Mucosa of descending colon (tissue), 3 donors: ENCODE measurements at regions not wholly inside any gene's neighbourhood (a gene's known extent, or its start where the extent isn't known, plus 50 kb on each side); places are given as distances from the start of the nearest gene placed in this dataset.

Experiments
- ATAC-seq: fragments of 200-7000 bp; cut with Tn5 transposase; one replicate; pipeline ENCODE4 v1.9.1; 2020; ENCODE audit warnings: mild to moderate bottlenecking, moderate library complexity
- DNase-seq, 3 donors: peaks; one replicate each; pipeline ENCODE4 v3.0.0-alpha.2; 2020
- H3K36me3 ChIP-seq: fragments of 200-600 bp; one replicate; pipeline ENCODE4 v1.8.0; 2021; ENCODE audit warnings: low read depth, mild to moderate bottlenecking
- H3K4me1 ChIP-seq: fragments of 200-600 bp; one replicate; pipeline ENCODE4 v1.8.0; 2021; ENCODE audit warnings: low read depth, mild to moderate bottlenecking
- H3K4me3 ChIP-seq: fragments of 200-600 bp; one replicate; pipeline ENCODE4 v1.8.0; 2021; ENCODE audit warnings: mild to moderate bottlenecking
- H3K9me3 ChIP-seq: fragments of 200-600 bp; one replicate; pipeline ENCODE4 v1.8.0; 2021; ENCODE audit warnings: mild to moderate bottlenecking
- intact Hi-C, 2 donors: fragments of 100-400 bp; cut with DNase I in 1 of 2; cut with micrococcal nuclease in 1 of 2; formaldehyde crosslinking; loops; one replicate each; pipeline versions ENCODE4 v1.11.0 to v1.11.1; 2022; cut with DNase I, micrococcal nuclease
- TF ChIP-seq, protein P1 (sequence below): fragments of 200-600 bp; IDR thresholded peaks from one replicate; pipeline ENCODE4 v1.8.0; 2022; ENCODE audit warnings: antibody characterized with exemption, mild to moderate bottlenecking
- donor health status: DM: no; HTN: no; CAD: no; lungs with moderate emphysema.
- donor health status: DM: no; HTN: no; CAD: no.
- donor health status: DM: no; HTN: yes; CAD: no.

DNA sequence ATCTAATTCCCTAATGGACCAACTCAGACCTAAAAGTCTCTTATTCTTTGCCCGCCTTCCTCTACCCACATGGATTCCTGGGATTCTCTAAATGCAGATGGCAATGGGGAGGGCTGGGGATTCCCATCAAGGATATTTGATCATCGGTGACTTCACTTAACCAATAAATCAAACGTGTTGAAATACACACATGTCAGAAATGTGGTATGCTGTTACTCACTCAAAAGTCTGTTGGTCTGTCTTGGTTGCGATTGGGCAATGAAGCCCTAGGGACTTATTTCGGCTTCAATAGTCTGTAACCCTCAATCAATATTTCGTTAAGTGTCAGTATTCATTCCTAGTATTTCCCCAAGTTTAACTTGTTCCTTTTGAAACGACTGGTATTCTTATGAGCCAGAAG lies 117.2 kb upstream of the DIO3 start:
- no peak overlapping the region for H3K4me3 ChIP-seq
- TF ChIP-seq, protein P1, sequence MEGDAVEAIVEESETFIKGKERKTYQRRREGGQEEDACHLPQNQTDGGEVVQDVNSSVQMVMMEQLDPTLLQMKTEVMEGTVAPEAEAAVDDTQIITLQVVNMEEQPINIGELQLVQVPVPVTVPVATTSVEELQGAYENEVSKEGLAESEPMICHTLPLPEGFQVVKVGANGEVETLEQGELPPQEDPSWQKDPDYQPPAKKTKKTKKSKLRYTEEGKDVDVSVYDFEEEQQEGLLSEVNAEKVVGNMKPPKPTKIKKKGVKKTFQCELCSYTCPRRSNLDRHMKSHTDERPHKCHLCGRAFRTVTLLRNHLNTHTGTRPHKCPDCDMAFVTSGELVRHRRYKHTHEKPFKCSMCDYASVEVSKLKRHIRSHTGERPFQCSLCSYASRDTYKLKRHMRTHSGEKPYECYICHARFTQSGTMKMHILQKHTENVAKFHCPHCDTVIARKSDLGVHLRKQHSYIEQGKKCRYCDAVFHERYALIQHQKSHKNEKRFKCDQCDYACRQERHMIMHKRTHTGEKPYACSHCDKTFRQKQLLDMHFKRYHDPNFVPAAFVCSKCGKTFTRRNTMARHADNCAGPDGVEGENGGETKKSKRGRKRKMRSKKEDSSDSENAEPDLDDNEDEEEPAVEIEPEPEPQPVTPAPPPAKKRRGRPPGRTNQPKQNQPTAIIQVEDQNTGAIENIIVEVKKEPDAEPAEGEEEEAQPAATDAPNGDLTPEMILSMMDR = no peak
- ATAC-seq = no peak
- H3K36me3 ChIP-seq = no peaks in the 10 kb centered on the region
- H3K4me1 ChIP-seq = no peaks in the 10 kb centered on the region
- intact Hi-C loops = no loop called here
- DNase-seq = no peak
- H3K9me3 ChIP-seq = no peaks in the 10 kb centered on the region

DNA sequence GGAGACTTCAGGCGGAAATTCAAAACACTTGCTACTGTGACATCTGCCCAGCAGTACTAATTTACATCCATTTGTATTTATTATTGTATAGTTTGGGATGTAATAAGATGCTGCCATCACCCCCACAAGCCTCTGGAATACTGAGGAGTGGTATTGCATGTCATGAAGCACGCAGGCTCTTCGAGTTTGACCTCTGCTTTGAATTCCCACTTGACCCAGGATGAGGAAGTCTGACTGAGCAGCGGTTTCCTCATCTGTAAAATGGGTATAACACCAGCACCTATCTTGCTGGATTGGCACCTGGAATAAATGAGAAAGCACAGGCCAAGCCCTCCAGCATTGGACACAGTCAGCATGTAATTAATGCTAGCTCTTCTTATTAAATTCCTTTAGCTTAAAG lies 116.0 kb upstream of the DIO3 start:
- Histone ChIP-seq H3K4me1 (no peaks in the 10 kb centered on the region), H3K36me3 (no peaks in the 10 kb centered on the region), H3K4me3 (no peak overlapping the region), H3K9me3 (no peaks in the 10 kb centered on the region)
- ATAC-seq (no peak), DNase-seq (no peak)
- intact Hi-C loops = no loop called here
- TF ChIP-seq, protein P1 = no peak

GRCh38 chr14:101446387-101446969 lies 114.8 kb upstream of the DIO3 start:
- DNase-seq (no peak), ATAC-seq (no peak)
- TF ChIP-seq, protein P1 = no peak
- intact Hi-C loops = no loop called here
- Histone ChIP-seq H3K36me3 (no peaks in the 10 kb centered on the region), H3K4me3 (no peak overlapping the region), H3K4me1 (no peaks in the 10 kb centered on the region), H3K9me3 (no peaks in the 10 kb centered on the region)

DNA sequence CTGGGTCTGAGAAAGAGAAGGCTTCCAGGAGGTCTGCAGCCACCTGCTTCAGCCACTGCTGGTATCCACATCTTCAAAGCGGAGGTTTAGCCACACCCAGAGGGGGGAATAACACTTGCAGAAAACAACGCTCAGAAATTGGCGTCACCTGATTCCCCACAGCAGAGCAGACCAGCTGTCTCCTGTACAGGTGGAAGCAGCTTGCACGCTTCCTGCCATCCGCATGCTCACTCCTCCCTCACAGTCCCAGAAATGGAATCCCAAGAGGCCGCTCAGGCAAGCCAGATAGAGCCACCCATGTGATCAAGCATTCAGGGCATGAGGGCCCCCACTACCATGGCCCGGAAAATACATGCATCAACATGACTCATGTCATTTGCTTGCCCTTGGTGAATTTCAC lies 112.2 kb upstream of the DIO3 start:
- Histone ChIP-seq H3K4me1 (no peaks in the 10 kb centered on the region), H3K36me3 (no peaks in the 10 kb centered on the region), H3K9me3 (no peaks in the 10 kb centered on the region), H3K4me3 (no peak overlapping the region)
- ATAC-seq = no peak
- intact Hi-C loops = no loop called here
- TF ChIP-seq, protein P1 = no peak
- no peak for DNase-seq

DNA sequence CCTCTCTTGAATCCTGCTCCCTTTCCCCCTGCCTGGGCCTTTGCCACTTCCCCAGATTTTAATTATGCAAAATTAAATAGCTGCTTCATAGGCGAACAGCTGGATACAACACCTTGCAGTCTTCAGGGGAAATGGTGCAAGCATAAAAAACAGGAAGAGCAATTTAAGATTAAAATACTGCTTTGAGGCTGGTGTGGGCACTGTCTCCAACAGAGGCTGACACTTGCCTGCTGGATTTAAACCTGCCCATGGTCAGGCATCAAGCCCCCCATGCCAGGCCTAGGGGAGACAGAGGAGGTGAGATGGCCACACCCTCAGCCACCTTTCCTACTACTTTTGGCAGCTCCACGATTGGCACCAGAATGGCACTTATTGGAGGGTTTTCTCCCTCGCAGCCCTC lies 110.1 kb upstream of the DIO3 start:
- Histone ChIP-seq H3K4me1 (no peaks in the 10 kb centered on the region), H3K36me3 (no peaks in the 10 kb centered on the region), H3K9me3 (no peaks in the 10 kb centered on the region), H3K4me3 (no peak overlapping the region)
- intact Hi-C loops = no loop called here
- ATAC-seq (no peak), DNase-seq (no peak)
- TF ChIP-seq, protein P1 = no peak

- DNase-seq = no peak
- intact Hi-C loops = no loop called here
- H3K4me3 ChIP-seq = no peak overlapping the region
- no peaks in the 10 kb centered on the region for H3K4me1 ChIP-seq
- no peaks in the 10 kb centered on the region for H3K9me3 ChIP-seq
- TF ChIP-seq, protein P1 = no peak
- no peaks in the 10 kb centered on the region for H3K36me3 ChIP-seq
- ATAC-seq = no peak
These were observed 108.1 kb upstream of the DIO3 start for GRCh38 chr14:101453225-101453624.
